Liver (tissue), 3 donors: ENCODE measurements at regions not wholly inside any gene's neighbourhood (a gene's known extent, or its start where the extent isn't known, plus 50 kb on each side); places are given as distances from the start of the nearest gene placed in this dataset.

Experiments used
- CTCF ChIP-seq: fragments of 150-350 bp; IDR thresholded peaks from 2 replicates; pipeline ENCODE4 v1.5.1; 2017; ENCODE audit warnings: improper control_type of control experiment, low read depth, low read length; ENCODE audit not compliant: missing input control
- GABPA ChIP-seq, 2 donors: IDR thresholded peaks in 1 of 2; conservative IDR thresholded peaks in 1 of 2; 2 replicates each; pipeline ENCODE4 v1.6.1; 2016; ENCODE audit warnings: antibody characterized with exemption in 2 of 2, mild to moderate bottlenecking in 1 of 2, moderate library complexity in 1 of 2
- JUND ChIP-seq, 2 donors: IDR thresholded peaks; 2 replicates each; pipeline ENCODE4 v1.6.1; 2016; ENCODE audit warnings: antibody characterized with exemption in 2 of 2
- MAX ChIP-seq: IDR thresholded peaks from 2 replicates; pipeline ENCODE4 v1.6.1; 2016; ENCODE audit warnings: antibody characterized with exemption
- REST ChIP-seq: IDR thresholded peaks from 2 replicates; pipeline ENCODE4 v1.6.1; 2016; ENCODE audit warnings: antibody characterized with exemption, mild to moderate bottlenecking
- RXRA ChIP-seq, 2 donors: IDR thresholded peaks; 2 replicates each; pipeline ENCODE4 v1.6.1; 2017 to 2018; ENCODE audit warnings: antibody characterized with exemption in 2 of 2, mild to moderate bottlenecking in 1 of 2
- SP1 ChIP-seq: IDR thresholded peaks from 2 replicates; pipeline ENCODE4 v1.6.1; 2018; ENCODE audit warnings: antibody characterized with exemption, mild to moderate bottlenecking
- TAF1 ChIP-seq: conservative IDR thresholded peaks from 2 replicates; pipeline ENCODE4 v1.6.1; 2016; ENCODE audit warnings: antibody characterized with exemption, mild to moderate bottlenecking
- YY1 ChIP-seq: IDR thresholded peaks from 2 replicates; pipeline ENCODE4 v1.6.1; 2016; ENCODE audit warnings: antibody characterized with exemption, mild to moderate bottlenecking
- ZBTB33 ChIP-seq: IDR thresholded peaks from 2 replicates; pipeline ENCODE4 v1.6.1; 2016; ENCODE audit warnings: antibody characterized with exemption
- donor health status: healthy.
- donor health status: healthy.

- no peak for TF ChIP-seq YY1
- TF ChIP-seq CTCF, result no peak
- TF ChIP-seq GABPA (IDR thresholded peaks at IDR 0.05 in 1 of 2, conservative IDR thresholded peaks at IDR 0.05 in 1 of 2), result no peak
- TF ChIP-seq TAF1, result no peak
- TF ChIP-seq REST, result no peak
- no peak for TF ChIP-seq MAX
- no peak for TF ChIP-seq SP1
- TF ChIP-seq ZBTB33, result no peak
- TF ChIP-seq RXRA (IDR thresholded peaks at IDR 0.05), result no peak
- TF ChIP-seq JUND (IDR thresholded peaks at IDR 0.05), result no peak
Measured at GRCh38 chr18:55775972-55776371, 188.0 kb upstream of the TCF4 start.
